Ishikawa (cell line): ENCODE measurements at regions not wholly inside any gene's neighbourhood (a gene's known extent, or its start where the extent isn't known, plus 50 kb on each side); places are given as distances from the start of the nearest gene placed in this dataset.

ENCODE experiments used
- CREB1 ChIP-seq: IDR thresholded peaks from 2 replicates; pipeline ENCODE4 v1.6.1; 2012; ENCODE audit warnings: low read depth
- EGR1 ChIP-seq: IDR thresholded peaks from 2 replicates; pipeline ENCODE4 v1.6.1; 2012
- EP300 ChIP-seq: IDR thresholded peaks from 2 replicates; pipeline ENCODE4 v1.6.1; 2012; ENCODE audit warnings: borderline replicate concordance
- FOXM1 ChIP-seq: IDR thresholded peaks from 2 replicates; pipeline ENCODE4 v1.6.1; 2012; ENCODE audit warnings: low read depth, borderline replicate concordance
- NFIC ChIP-seq: IDR thresholded peaks from 2 replicates; pipeline ENCODE4 v1.6.1; 2012
- RAD21 ChIP-seq: IDR thresholded peaks from 2 replicates; pipeline ENCODE4 v1.6.1; 2012; ENCODE audit warnings: low read depth
- TAF1 ChIP-seq: IDR thresholded peaks from 2 replicates; pipeline ENCODE4 v1.6.1; 2012; ENCODE audit warnings: low read depth, mild to moderate bottlenecking
- TCF12 ChIP-seq: IDR thresholded peaks from 2 replicates; pipeline ENCODE4 v1.6.1; 2012; ENCODE audit warnings: low read depth
- YY1 ChIP-seq: IDR thresholded peaks from 2 replicates; pipeline ENCODE4 v1.6.1; 2012; ENCODE audit warnings: low read depth
- TF ChIP-seq, protein P1 (sequence below): IDR thresholded peaks from 2 replicates; pipeline ENCODE4 v1.6.1; 2012; ENCODE audit warnings: low read depth, mild to moderate bottlenecking

- TF ChIP-seq CREB1 = no peak
- TF ChIP-seq TAF1 = no peak
- TF ChIP-seq, protein P1, sequence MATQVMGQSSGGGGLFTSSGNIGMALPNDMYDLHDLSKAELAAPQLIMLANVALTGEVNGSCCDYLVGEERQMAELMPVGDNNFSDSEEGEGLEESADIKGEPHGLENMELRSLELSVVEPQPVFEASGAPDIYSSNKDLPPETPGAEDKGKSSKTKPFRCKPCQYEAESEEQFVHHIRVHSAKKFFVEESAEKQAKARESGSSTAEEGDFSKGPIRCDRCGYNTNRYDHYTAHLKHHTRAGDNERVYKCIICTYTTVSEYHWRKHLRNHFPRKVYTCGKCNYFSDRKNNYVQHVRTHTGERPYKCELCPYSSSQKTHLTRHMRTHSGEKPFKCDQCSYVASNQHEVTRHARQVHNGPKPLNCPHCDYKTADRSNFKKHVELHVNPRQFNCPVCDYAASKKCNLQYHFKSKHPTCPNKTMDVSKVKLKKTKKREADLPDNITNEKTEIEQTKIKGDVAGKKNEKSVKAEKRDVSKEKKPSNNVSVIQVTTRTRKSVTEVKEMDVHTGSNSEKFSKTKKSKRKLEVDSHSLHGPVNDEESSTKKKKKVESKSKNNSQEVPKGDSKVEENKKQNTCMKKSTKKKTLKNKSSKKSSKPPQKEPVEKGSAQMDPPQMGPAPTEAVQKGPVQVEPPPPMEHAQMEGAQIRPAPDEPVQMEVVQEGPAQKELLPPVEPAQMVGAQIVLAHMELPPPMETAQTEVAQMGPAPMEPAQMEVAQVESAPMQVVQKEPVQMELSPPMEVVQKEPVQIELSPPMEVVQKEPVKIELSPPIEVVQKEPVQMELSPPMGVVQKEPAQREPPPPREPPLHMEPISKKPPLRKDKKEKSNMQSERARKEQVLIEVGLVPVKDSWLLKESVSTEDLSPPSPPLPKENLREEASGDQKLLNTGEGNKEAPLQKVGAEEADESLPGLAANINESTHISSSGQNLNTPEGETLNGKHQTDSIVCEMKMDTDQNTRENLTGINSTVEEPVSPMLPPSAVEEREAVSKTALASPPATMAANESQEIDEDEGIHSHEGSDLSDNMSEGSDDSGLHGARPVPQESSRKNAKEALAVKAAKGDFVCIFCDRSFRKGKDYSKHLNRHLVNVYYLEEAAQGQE = no peak
- no peak for TF ChIP-seq YY1
- TF ChIP-seq RAD21 = no peak
- no peak for TF ChIP-seq EGR1
- no peak for TF ChIP-seq FOXM1
- no peak for TF ChIP-seq NFIC
- no peak for TF ChIP-seq EP300
- no peak for TF ChIP-seq TCF12
Measured at GRCh38 chr22:27284324-27284723, 517.2 kb downstream of the MN1 start.
